Keratinocyte (primary cell): ENCODE measurements at regions not wholly inside any gene's neighbourhood (a gene's known extent, or its start where the extent isn't known, plus 50 kb on each side); places are given as distances from the start of the nearest gene placed in this dataset.

ENCODE experiments used
- DNase-seq: peaks from one replicate; pipeline ENCODE4 v3.0.0-alpha.2; 2011; ENCODE audit warnings: low read depth, missing footprints, low spot score
- FAIRE-seq: peaks from 2 replicates; lab custom pipeline; 2011; peaks lifted over from hg19 to GRCh38; lab: Jason Lieb, UNC
- H2AFZ ChIP-seq: 2 replicates; pipeline ENCODE4 v1.6.0; 2012; ENCODE audit warnings: low read length, control low read depth, inconsistent platforms; ENCODE audit not compliant: control insufficient read depth
- H3K27ac ChIP-seq: 2 replicates; pipeline ENCODE4 v1.5.1; 2011; ENCODE audit warnings: low read length; ENCODE audit not compliant: control insufficient read depth, insufficient read depth
- H3K27me3 ChIP-seq: 3 replicates; pipeline ENCODE4 v1.6.0; 2011; ENCODE audit warnings: low read length; ENCODE audit not compliant: control insufficient read depth, insufficient read depth; ENCODE audit errors: extremely low read depth
- H3K36me3 ChIP-seq, 2 experiments: 2 replicates in 1 of 2; 3 replicates in 1 of 2; pipeline ENCODE4 v1.5.1; 2011; ENCODE audit warnings: low read length in 2 of 2, mild to moderate bottlenecking in 1 of 2; ENCODE audit not compliant: control insufficient read depth in 2 of 2, insufficient read depth in 2 of 2; ENCODE audit errors: extremely low read depth in 1 of 2
- H3K4me1 ChIP-seq: 3 replicates; pipeline ENCODE4 v1.5.1; 2011; ENCODE audit warnings: low read length; ENCODE audit not compliant: control insufficient read depth, insufficient read depth; ENCODE audit errors: extremely low read depth
- H3K4me2 ChIP-seq: 3 replicates; pipeline ENCODE4 v1.6.0; 2011; ENCODE audit warnings: low read depth, low read length; ENCODE audit not compliant: control insufficient read depth, insufficient read depth; ENCODE audit errors: extremely low read depth
- H3K4me3 ChIP-seq, 3 experiments: fragments of 200-600 bp in 1 of 3; sonication (generic) in 1 of 3; 2 replicates in 2 of 3; 3 replicates in 1 of 3; pipeline ENCODE4 v1.5.1; 2011 to 2016; ENCODE audit warnings: low read length in 3 of 3, mild to moderate bottlenecking in 3 of 3, control low read depth in 2 of 3, inconsistent platforms in 1 of 3, low read depth in 1 of 3, mixed read lengths in 1 of 3, mixed run types in 1 of 3, moderate library complexity in 1 of 3; ENCODE audit not compliant: control insufficient read depth in 2 of 3, insufficient read depth in 2 of 3; ENCODE audit errors: extremely low read depth in 1 of 3
- H3K79me2 ChIP-seq: 2 replicates; pipeline ENCODE4 v1.6.0; 2012; ENCODE audit warnings: low read length; ENCODE audit not compliant: control insufficient read depth, insufficient read depth
- H3K9ac ChIP-seq: 3 replicates; pipeline ENCODE4 v1.6.0; 2011; ENCODE audit warnings: low read length; ENCODE audit not compliant: control insufficient read depth, insufficient read depth; ENCODE audit errors: extremely low read depth
- H3K9me1 ChIP-seq: 3 replicates; pipeline ENCODE4 v1.6.0; 2011; ENCODE audit warnings: low read length; ENCODE audit not compliant: control insufficient read depth, insufficient read depth; ENCODE audit errors: extremely low read depth
- H3K9me3 ChIP-seq: 2 replicates; pipeline ENCODE4 v1.5.1; 2012; ENCODE audit warnings: low read depth, low read length; ENCODE audit not compliant: control insufficient read depth
- H4K20me1 ChIP-seq: 3 replicates; pipeline ENCODE4 v1.6.0; 2011; ENCODE audit warnings: low read length; ENCODE audit not compliant: control insufficient read depth, insufficient read depth; ENCODE audit errors: extremely low read depth
- CTCF ChIP-seq, 3 experiments: IDR thresholded peaks in 1 of 3; conservative IDR thresholded peaks in 1 of 3; optimal IDR thresholded peaks in 1 of 3; 2 replicates in 2 of 3; 3 replicates in 1 of 3; pipeline versions ENCODE3 to v1.5.1; 2011; ENCODE audit warnings: low read length in 3 of 3, mild to moderate bottlenecking in 3 of 3, moderate library complexity in 2 of 3, control low read depth in 1 of 3, inconsistent platforms in 1 of 3; ENCODE audit not compliant: insufficient read depth in 2 of 3; ENCODE audit errors: extremely low read depth in 1 of 3
- EZH2 ChIP-seq: IDR thresholded peaks from one replicate; pipeline ENCODE4 v1.6.1; 2012; ENCODE audit warnings: inconsistent platforms, mild to moderate bottlenecking, low read length, moderate library complexity
- dilution Hi-C: fragments of 300-500 bp; cut with MboI; formaldehyde crosslinking; loops from one replicate; pipeline ENCODE4 v1.7.0; 2020; ENCODE audit warnings: low sequenced_read_pairs; ENCODE audit not compliant: extremely low pct_ligation_motif_present

- FAIRE-seq (no peak), DNase-seq (no peak)
- no peak overlapping the region for H3K4me3 ChIP-seq
- H3K9me3 ChIP-seq, result no peaks in the 10 kb centered on the region
- no peak for TF ChIP-seq EZH2
- no peak for TF ChIP-seq CTCF (optimal IDR thresholded peaks at IDR 0.05 in 1 of 3, IDR thresholded peaks at IDR 0.05 in 1 of 3, conservative IDR thresholded peaks at IDR 0.05 in 1 of 3; ENCODE audit: extremely low read depth in 1 of 3, insufficient read depth in 2 of 3, low read length in 3 of 3)
- H3K9ac ChIP-seq, result no peak overlapping the region
- H4K20me1 ChIP-seq, result no peaks in the 10 kb centered on the region
- no peaks in the 10 kb centered on the region for H3K36me3 ChIP-seq
- H3K9me1 ChIP-seq, result no peaks in the 10 kb centered on the region
- no peaks in the 10 kb centered on the region for H3K27me3 ChIP-seq
- no peak overlapping the region for H3K4me2 ChIP-seq
- no peaks in the 10 kb centered on the region for H3K79me2 ChIP-seq
- dilution Hi-C loops, result no loop called here
- H2AFZ ChIP-seq, result no peak overlapping the region
- H3K4me1 ChIP-seq, result no peaks in the 10 kb centered on the region
- no peak overlapping the region for H3K27ac ChIP-seq
These were observed 413.1 kb upstream of the MON1B start for GRCh38 chr16:76777721-76778465.

GRCh38 chr16:76780556-76780955 is 410.4 kb upstream of the MON1B start:
- no peak overlapping the region for H3K4me3 ChIP-seq
- DNase-seq (no peak), FAIRE-seq (no peak)
- dilution Hi-C loops, result no loop called here
- no peaks in the 10 kb centered on the region for H4K20me1 ChIP-seq
- no peak overlapping the region for H3K9ac ChIP-seq
- no peaks in the 10 kb centered on the region for H3K4me1 ChIP-seq
- H3K79me2 ChIP-seq, result no peaks in the 10 kb centered on the region
- no peak overlapping the region for H3K27ac ChIP-seq
- TF ChIP-seq CTCF (optimal IDR thresholded peaks at IDR 0.05 in 1 of 3, IDR thresholded peaks at IDR 0.05 in 1 of 3, conservative IDR thresholded peaks at IDR 0.05 in 1 of 3; ENCODE audit: extremely low read depth in 1 of 3, insufficient read depth in 2 of 3, low read length in 3 of 3) (no peak), EZH2 (no peak)
- H2AFZ ChIP-seq, result no peak overlapping the region
- H3K36me3 ChIP-seq, result no peaks in the 10 kb centered on the region
- H3K27me3 ChIP-seq, result no peaks in the 10 kb centered on the region
- H3K9me1 ChIP-seq, result no peaks in the 10 kb centered on the region
- H3K4me2 ChIP-seq, result no peak overlapping the region
- H3K9me3 ChIP-seq, result no peaks in the 10 kb centered on the region
